B cell (primary cell): ENCODE measurements at regions not wholly inside any gene's neighbourhood (a gene's known extent, or its start where the extent isn't known, plus 50 kb on each side); places are given as distances from the start of the nearest gene placed in this dataset.
"Not testable (repeated sequence)": the region's sequence is repeated elsewhere in the genome, so short reads cannot be mapped to it uniquely, and the experiment has no call there.

Source experiments
- ATAC-seq: fragments of 200-7000 bp; cut with Tn5 transposase; one replicate; pipeline ENCODE4 v1.10.0; 2021; ENCODE audit warnings: low read depth, mild to moderate bottlenecking, moderate number of reproducible peaks, moderate library complexity
- CTCF ChIA-PET: fragments of 350-600 bp; sonication (Branson Sonifier 250); formaldehyde crosslinking; loops from one replicate; lab custom pipeline; 2021; ENCODE audit warnings: antibody characterized with exemption, inconsistent platforms; lab: Charles Lee
- POLR2A ChIA-PET: fragments of 350-600 bp; sonication (Branson Sonifier 250); formaldehyde crosslinking; loops from one replicate; lab custom pipeline; 2021; ENCODE audit warnings: antibody characterized with exemption; lab: Charles Lee
- DNase-seq: peaks from one replicate; pipeline ENCODE4 v3.0.0; 2013
- H2AFZ ChIP-seq: 2 replicates; pipeline ENCODE4 v1.6.1; 2012; ENCODE audit warnings: mild to moderate bottlenecking, low read depth, low read length; ENCODE audit not compliant: insufficient read depth, poor library complexity, severe bottlenecking
- H3K27ac ChIP-seq, 2 donors: 1 replicate in 1 of 2; 2 replicates in 1 of 2; pipeline ENCODE4 v1.5.1; 2012 to 2013; ENCODE audit warnings: low read length in 2 of 2, mild to moderate bottlenecking in 2 of 2, moderate library complexity in 1 of 2
- H3K27me3 ChIP-seq, 4 experiments: fragments of 200-600 bp in 1 of 4; sonication (generic) in 1 of 4; replicated peaks in 1 of 4; 1 replicate in 2 of 4; 2 replicates in 2 of 4; pipeline versions ENCODE4 v1.6.1 to v1.7.0; 2013 to 2016; ENCODE audit warnings: low read length in 3 of 4, mild to moderate bottlenecking in 2 of 4, mixed read lengths in 1 of 4, moderate library complexity in 1 of 4; ENCODE audit not compliant: insufficient read depth in 4 of 4, control insufficient read depth in 3 of 4; ENCODE audit errors: control extremely low read depth in 1 of 4
- H3K36me3 ChIP-seq, 2 experiments: replicated peaks in 1 of 2; 1 replicate in 1 of 2; 2 replicates in 1 of 2; pipeline versions ENCODE4 v1.6.1 to v1.7.1; 2013; ENCODE audit warnings: low read length in 1 of 2; ENCODE audit not compliant: insufficient read depth in 2 of 2, control insufficient read depth in 1 of 2; ENCODE audit errors: control extremely low read depth in 1 of 2, extremely low read depth in 1 of 2
- H3K4me1 ChIP-seq, 2 donors: fragments of 200-600 bp in 1 of 2; sonication (generic) in 1 of 2; 1 replicate in 1 of 2; 2 replicates in 1 of 2; pipeline versions ENCODE4 v1.5.1 to v1.6.1; 2013 to 2017; ENCODE audit warnings: low read length in 2 of 2; ENCODE audit not compliant: control insufficient read depth in 2 of 2, insufficient read depth in 2 of 2
- H3K4me2 ChIP-seq: replicated peaks from 2 replicates; pipeline ENCODE3; 2012; ENCODE audit warnings: mild to moderate bottlenecking, low read depth, low read length; ENCODE audit not compliant: poor library complexity, severe bottlenecking
- H3K4me3 ChIP-seq, 5 experiments: fragments of 200-600 bp in 1 of 5; sonication (generic) in 1 of 5; 1 replicate in 3 of 5; 2 replicates in 2 of 5; pipeline versions ENCODE4 v1.5.1 to v1.7.0; 2011 to 2016; ENCODE audit warnings: low read length in 4 of 5, mild to moderate bottlenecking in 4 of 5, low read depth in 2 of 5, control low read depth in 1 of 5, moderate library complexity in 1 of 5; ENCODE audit not compliant: insufficient read depth in 1 of 5; ENCODE audit errors: control extremely low read depth in 1 of 5, extremely low read depth in 1 of 5
- H3K79me2 ChIP-seq: fragments of 200-600 bp; sonication (generic); one replicate; pipeline ENCODE4 v1.6.0; 2016; ENCODE audit warnings: low read length; ENCODE audit not compliant: control insufficient read depth, insufficient read depth
- H3K9ac ChIP-seq: fragments of 200-600 bp; sonication (generic); 2 replicates; pipeline ENCODE4 v1.6.1; 2017; ENCODE audit warnings: mild to moderate bottlenecking, low read length, moderate library complexity
- H3K9me3 ChIP-seq, 3 donors: one replicate each; pipeline versions ENCODE4 v1.6.1 to v1.7.1; 2013; ENCODE audit warnings: low read length in 2 of 3; ENCODE audit not compliant: control insufficient read depth in 2 of 3, insufficient read depth in 1 of 3; ENCODE audit errors: control extremely low read depth in 1 of 3
- H4K20me1 ChIP-seq: 2 replicates; pipeline ENCODE4 v1.6.0; 2012; ENCODE audit warnings: mild to moderate bottlenecking, low read length; ENCODE audit not compliant: insufficient read depth, control insufficient read depth, poor library complexity, severe bottlenecking
- H3K27ac Mint-ChIP-seq: one replicate; pipeline ENCODE4 v1.8.0; 2021; ENCODE audit warnings: mixed read lengths
- H3K27me3 Mint-ChIP-seq: one replicate; pipeline ENCODE4 v1.8.0; 2021; ENCODE audit warnings: mixed read lengths
- H3K4me1 Mint-ChIP-seq: one replicate; pipeline ENCODE4 v1.8.0; 2021; ENCODE audit warnings: mixed read lengths
- H3K4me3 Mint-ChIP-seq: one replicate; pipeline ENCODE4 v1.8.0; 2021; ENCODE audit warnings: mixed read lengths
- H3K9me3 Mint-ChIP-seq: one replicate; pipeline ENCODE4 v1.8.0; 2022; ENCODE audit warnings: mixed read lengths; ENCODE audit not compliant: insufficient read depth
- EZH2 ChIP-seq: IDR thresholded peaks from 2 replicates; pipeline ENCODE4 v1.6.1; 2012; ENCODE audit warnings: borderline replicate concordance, low read depth, mild to moderate bottlenecking, moderate library complexity, low read length; ENCODE audit not compliant: insufficient read depth, poor library complexity, severe bottlenecking
- WGBS: methylation state at CpG from one replicate; pipeline ENCODE4 v1.1.5; 2013; ENCODE audit warnings: missing lambda C conversion rate; ENCODE audit not compliant: insufficient coverage; 5-methylcytosine and 5-hydroxymethylcytosine counted together
- intact Hi-C: fragments of 100-400 bp; cut with micrococcal nuclease; formaldehyde crosslinking; loops from one replicate; pipeline ENCODE4 v1.10.0; 2022
- TF ChIP-seq, protein P1 (sequence below): fragments of 200-600 bp; IDR thresholded peaks from one replicate; pipeline ENCODE4 v1.8.0; 2022; ENCODE audit warnings: antibody characterized with exemption, mild to moderate bottlenecking

GRCh38 chr7:3117488-3118231 is 74.0 kb upstream of the CARD11 start:
- Histone ChIP-seq H4K20me1 (no peaks in the 10 kb centered on the region), H3K9ac (peak overlapping the region; percentile 35), H3K79me2 (no peaks in the 10 kb centered on the region), H3K9me3 (peaks cover 0 to 12% (median 6%) of the 10 kb centered on the region in 3 donors), H3K36me3 (no peaks in the 10 kb centered on the region), H3K4me1 (peaks cover 0 to 9% of the 10 kb centered on the region in 2 donors), H3K4me2 (peak overlapping the region; percentile 47), H3K27ac (no peak overlapping the region), H2AFZ (peak overlapping the region; percentile 61), H3K4me3 (peak overlapping the region in 1 of 5 experiments; percentile 18), H3K27me3 (peaks cover 0 to 12% (median 3%) of the 10 kb centered on the region in 4 experiments)
- 43% methylated on average over 6 of the region's 8 CpGs for WGBS
- ATAC-seq (no peak), DNase-seq (no peak)
- TF ChIP-seq, protein P1, sequence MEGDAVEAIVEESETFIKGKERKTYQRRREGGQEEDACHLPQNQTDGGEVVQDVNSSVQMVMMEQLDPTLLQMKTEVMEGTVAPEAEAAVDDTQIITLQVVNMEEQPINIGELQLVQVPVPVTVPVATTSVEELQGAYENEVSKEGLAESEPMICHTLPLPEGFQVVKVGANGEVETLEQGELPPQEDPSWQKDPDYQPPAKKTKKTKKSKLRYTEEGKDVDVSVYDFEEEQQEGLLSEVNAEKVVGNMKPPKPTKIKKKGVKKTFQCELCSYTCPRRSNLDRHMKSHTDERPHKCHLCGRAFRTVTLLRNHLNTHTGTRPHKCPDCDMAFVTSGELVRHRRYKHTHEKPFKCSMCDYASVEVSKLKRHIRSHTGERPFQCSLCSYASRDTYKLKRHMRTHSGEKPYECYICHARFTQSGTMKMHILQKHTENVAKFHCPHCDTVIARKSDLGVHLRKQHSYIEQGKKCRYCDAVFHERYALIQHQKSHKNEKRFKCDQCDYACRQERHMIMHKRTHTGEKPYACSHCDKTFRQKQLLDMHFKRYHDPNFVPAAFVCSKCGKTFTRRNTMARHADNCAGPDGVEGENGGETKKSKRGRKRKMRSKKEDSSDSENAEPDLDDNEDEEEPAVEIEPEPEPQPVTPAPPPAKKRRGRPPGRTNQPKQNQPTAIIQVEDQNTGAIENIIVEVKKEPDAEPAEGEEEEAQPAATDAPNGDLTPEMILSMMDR, result no peak
- TF ChIP-seq EZH2, result no peak
- Mint-ChIP-seq H3K27me3 (peaks cover 51% of the 10 kb centered on the region), H3K4me3 (peak overlapping the region; percentile 40), H3K4me1 (peaks cover 13% of the 10 kb centered on the region), H3K27ac (no peak overlapping the region), H3K9me3 (peaks cover 3% of the 10 kb centered on the region)
- CTCF ChIA-PET, result no interaction called here
- intact Hi-C loops, result no loop called here
- POLR2A ChIA-PET, result interaction anchor here (0.6 kb wide), 1 partner anchor 22 kb away, joined by 5 read pairs; no protein-coding TSS in a partner anchor

DNA sequence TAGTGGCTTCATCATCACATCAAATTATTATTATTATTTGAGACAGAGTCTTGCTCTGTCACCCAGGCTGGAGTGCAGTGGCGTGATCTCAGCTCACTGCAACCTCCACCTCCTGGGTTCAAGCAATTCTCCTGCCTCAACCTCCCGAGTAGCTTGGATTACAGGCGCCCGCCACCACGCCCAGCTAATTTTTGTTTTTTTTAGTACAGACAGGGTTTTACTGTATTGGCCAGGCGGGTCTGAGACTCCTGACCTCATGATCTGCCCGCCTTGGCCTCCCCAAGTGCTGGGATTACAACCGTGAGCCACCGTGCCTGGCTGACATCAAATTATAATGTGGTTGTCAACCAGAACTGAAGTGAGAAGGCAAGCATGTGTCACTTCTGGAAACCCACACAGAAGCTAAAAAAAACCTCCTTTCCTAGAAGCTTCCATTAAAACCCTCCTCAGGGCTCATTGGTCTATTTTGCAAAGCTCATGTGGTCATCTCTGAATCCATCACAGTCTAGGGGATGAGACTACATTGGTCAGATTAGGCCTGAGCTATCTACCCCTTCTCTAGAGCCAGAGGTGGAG is 75.8 kb upstream of the CARD11 start:
- ATAC-seq, intact Hi-C loops: not testable (repeated sequence)

More for the DNA sequence above, 75.8 kb upstream of the CARD11 start:
- H3K79me2 ChIP-seq, H3K9me3 Mint-ChIP-seq, H3K4me1 Mint-ChIP-seq, H2AFZ ChIP-seq, H3K9ac ChIP-seq, H3K4me3 ChIP-seq, POLR2A ChIA-PET, H3K27ac Mint-ChIP-seq, H3K4me1 ChIP-seq, H4K20me1 ChIP-seq, H3K27ac ChIP-seq, H3K4me3 Mint-ChIP-seq, DNase-seq, H3K9me3 ChIP-seq, H3K36me3 ChIP-seq, H3K4me2 ChIP-seq: not testable (repeated sequence)
- peaks cover 0 to 12% (median 3%) of the 10 kb centered on the region in 4 experiments for H3K27me3 ChIP-seq
- CTCF ChIA-PET, result interaction anchor here (0.6 kb wide), 1 partner anchor 132 kb away, joined by 4 read pairs; no protein-coding TSS in a partner anchor
- 83% methylated on average over 5 of the region's 9 CpGs for WGBS
- peaks cover 45% of the 10 kb centered on the region for H3K27me3 Mint-ChIP-seq
